T1000 (cell line): ENCODE measurements at regions not wholly inside any gene's neighbourhood (a gene's known extent, or its start where the extent isn't known, plus 50 kb on each side); places are given as distances from the start of the nearest gene placed in this dataset.
"Not testable (repeated sequence)": the region's sequence is repeated elsewhere in the genome, so short reads cannot be mapped to it uniquely, and the experiment has no call there.

Experiments
- DNase-seq: peaks from one replicate; lab custom pipeline; 2025; ENCODE audit warnings: mixed read lengths; lab: John Stamatoyannopoulos, UW

- no peak for DNase-seq
These were observed 615.6 kb downstream of the CENPC start for GRCh38 chr4:66929748-66930147.

GRCh38 chr4:66928881-66929280 lies 616.4 kb downstream of the CENPC start:
- not testable (repeated sequence) for DNase-seq

- no peak for DNase-seq
These were observed 617.4 kb downstream of the CENPC start for GRCh38 chr4:66927937-66928336.

GRCh38 chr4:66926687-66927086 lies 618.6 kb downstream of the CENPC start:
- DNase-seq = no peak

- no peak for DNase-seq
These were observed 622.0 kb downstream of the CENPC start for GRCh38 chr4:66923081-66923865.

- no peak for DNase-seq
These were observed 623.9 kb downstream of the CENPC start for GRCh38 chr4:66921433-66921832.

GRCh38 chr4:66920514-66920913 lies 624.8 kb downstream of the CENPC start:
- no peak for DNase-seq

GRCh38 chr4:66911880-66912279 lies 633.4 kb downstream of the CENPC start:
- no peak for DNase-seq

- DNase-seq = no peak
These were observed 639.0 kb downstream of the CENPC start for GRCh38 chr4:66906314-66906713.

- DNase-seq = no peak
These were observed 645.8 kb downstream of the CENPC start for GRCh38 chr4:66899422-66900065.

- no peak for DNase-seq
These were observed 651.5 kb downstream of the CENPC start for GRCh38 chr4:66893807-66894206.

GRCh38 chr4:66887061-66887460 lies 658.2 kb downstream of the CENPC start:
- DNase-seq = no peak

GRCh38 chr4:66885501-66886165 lies 659.7 kb downstream of the CENPC start:
- no peak for DNase-seq

- DNase-seq = no peak
These were observed 668.4 kb downstream of the CENPC start for GRCh38 chr4:66876946-66877345.

GRCh38 chr4:66872661-66873060 lies 672.6 kb downstream of the CENPC start:
- no peak for DNase-seq

- DNase-seq = no peak
These were observed 681.8 kb downstream of the CENPC start for GRCh38 chr4:66863481-66863880.

GRCh38 chr4:66855956-66856355 lies 689.3 kb downstream of the CENPC start:
- DNase-seq = no peak

- DNase-seq = no peak
These were observed 691.5 kb downstream of the CENPC start for GRCh38 chr4:66853845-66854244.

GRCh38 chr4:66852843-66853242 lies 692.5 kb downstream of the CENPC start:
- no peak for DNase-seq

- DNase-seq = no peak
These were observed 695.7 kb downstream of the CENPC start for GRCh38 chr4:66849596-66849995.

- DNase-seq = no peak
These were observed 702.6 kb downstream of the CENPC start for GRCh38 chr4:66842724-66843088.

GRCh38 chr4:66842026-66842723 lies 703.1 kb downstream of the CENPC start:
- DNase-seq = no peak

- DNase-seq = no peak
These were observed 705.1 kb downstream of the CENPC start for GRCh38 chr4:66840178-66840577.
